COR-L47 (cell line): ENCODE measurements at regions not wholly inside any gene's neighbourhood (a gene's known extent, or its start where the extent isn't known, plus 50 kb on each side); places are given as distances from the start of the nearest gene placed in this dataset.

Experiments used
- DNase-seq: peaks from one replicate; lab custom pipeline; 2025; lab: John Stamatoyannopoulos, UW

GRCh38 chr1:34478515-34479076 is 276.3 kb upstream of the GJB5 start:
- no peak for DNase-seq

DNA sequence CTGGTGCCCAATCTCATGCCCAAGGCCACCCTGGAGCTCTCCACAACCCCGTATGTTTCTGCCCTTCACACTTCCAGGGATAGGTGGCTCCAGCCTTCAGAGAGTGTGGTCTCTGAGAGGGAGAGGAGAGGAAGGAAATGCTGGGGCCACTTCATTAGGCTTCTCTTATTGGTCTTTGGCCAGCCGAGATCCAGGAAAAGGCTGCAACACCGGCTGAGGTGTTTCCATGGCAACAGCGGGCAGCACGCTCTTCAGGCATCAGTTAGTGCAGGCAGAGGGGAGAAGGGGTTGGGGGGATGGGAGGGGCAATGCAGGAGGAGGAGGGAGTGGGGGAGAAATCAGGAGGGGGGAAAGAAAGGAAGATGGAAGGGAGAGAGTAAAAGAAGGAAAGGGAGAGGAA is 275.1 kb upstream of the GJB5 start:
- peak; percentile 80 for DNase-seq

DNA sequence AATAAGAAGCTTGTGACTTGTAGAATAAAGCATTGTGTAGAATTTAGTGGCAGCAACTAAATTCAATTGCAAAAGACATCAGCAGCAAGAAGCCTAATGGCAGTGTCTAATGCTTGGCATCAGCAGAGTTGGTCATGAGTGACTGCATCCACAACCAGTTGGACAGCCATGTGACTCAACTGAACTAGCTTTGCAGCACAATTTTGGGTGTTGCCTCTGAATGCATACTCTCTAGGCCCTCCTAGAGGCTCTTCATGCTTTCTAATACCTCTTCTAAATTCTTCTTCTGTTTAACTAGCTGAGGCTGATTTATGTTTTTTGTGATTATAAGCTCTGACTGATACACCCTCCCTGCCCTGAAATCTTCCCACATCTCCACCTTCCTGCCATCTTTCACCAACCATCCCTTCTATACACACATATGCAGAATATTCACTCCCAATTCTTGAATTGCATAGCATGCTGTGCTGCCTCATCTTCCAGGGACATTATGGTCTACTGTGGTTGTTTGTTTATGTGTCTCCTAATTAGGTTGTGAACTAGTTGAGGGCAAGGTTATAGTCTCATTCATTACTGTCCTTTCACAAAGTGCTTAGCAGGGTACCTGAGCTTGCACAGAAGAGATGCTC is 266.7 kb upstream of the GJB5 start:
- DNase-seq, result no peak

- no peak for DNase-seq
Measured at GRCh38 chr1:34500451-34500850, 254.4 kb upstream of the GJB5 start.

DNA sequence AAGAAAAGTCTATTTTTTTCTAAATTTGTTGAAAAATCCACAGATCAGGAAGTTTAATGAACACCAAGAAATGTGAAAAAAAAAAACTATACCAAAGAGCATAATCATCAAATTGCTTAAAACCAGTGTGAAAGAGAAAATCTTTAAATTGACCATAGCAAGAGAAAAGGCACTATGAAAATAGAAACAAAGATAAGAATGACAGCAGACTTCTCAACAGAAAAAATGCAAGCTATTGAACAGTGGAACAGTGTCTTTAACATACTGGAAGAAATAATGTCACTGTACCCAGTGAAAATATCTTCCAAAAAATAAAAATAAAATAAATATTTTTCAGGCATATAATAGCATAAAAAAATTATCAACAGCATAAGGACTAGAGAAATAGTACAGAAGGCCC is 243.0 kb upstream of the GJB5 start:
- no peak for DNase-seq

- no peak for DNase-seq
Measured at GRCh38 chr1:34518146-34518699, 236.6 kb upstream of the GJB5 start.

GRCh38 chr1:34520111-34520510 is 234.7 kb upstream of the GJB5 start:
- peak; percentile 11 for DNase-seq

DNA sequence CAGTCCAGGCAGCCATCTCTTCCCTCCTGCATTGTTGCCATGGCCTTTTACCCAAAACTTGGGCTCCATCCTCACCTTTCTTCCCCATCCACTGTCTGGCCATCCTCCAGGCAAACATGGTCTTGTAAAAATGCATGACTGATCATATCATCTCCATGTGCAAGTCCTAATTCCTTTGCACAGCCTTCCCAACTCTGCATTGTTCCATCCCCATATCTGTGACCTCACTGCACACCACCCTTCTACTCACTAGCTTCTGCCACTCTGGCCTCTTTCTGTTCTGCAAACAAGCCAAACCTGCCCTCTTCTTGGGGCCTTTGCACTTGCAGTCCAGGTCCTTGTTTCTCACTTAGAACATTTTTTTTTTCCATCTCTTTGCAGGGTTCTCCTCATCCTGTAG is 230.1 kb upstream of the GJB5 start:
- no peak for DNase-seq

DNA sequence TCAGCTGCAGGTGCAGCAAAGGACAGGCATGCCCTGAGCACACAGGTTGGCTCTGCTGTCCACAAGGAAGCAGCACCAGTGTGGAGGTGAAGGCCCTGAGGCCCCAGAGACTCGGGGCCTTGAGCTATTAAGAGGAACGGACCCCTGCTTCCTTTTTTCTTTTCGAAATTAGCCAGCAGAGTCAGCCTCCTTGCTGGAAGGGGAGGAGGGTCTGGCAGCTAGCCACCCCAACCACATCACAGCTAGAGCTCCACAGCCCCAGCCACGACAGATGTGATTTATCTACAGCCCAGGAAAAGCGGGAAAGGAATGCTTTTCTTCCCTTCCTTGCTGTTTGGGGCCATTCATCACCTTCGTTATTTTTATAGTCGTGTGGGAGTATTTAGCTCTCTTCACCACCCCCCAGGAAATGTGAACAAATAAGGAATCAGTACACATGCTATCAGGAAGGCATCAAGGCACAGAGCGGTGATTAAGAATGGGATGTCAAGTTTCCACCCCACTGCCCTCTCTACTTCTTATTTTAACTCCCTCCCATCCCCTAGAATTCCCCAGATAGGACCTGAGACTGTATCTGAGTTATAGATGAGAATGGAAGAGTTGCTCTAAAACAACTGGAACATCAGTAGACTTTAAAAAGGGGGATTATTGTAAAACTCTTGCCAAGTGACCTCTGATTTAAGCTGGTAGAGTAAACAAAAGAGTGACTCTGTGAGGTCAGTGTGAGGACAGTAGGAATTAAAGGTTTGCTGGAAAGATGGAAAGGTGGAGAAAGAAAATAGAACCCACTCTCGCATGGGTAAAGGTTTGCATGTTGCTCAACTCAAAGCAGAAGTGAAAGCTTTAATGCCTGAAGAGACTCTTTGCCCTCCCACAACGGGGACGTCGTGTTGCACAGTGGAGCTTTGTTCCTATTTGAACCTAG is 224.7 kb upstream of the GJB5 start:
- no peak for DNase-seq

- no peak for DNase-seq
Measured at GRCh38 chr1:34532113-34532512, 222.7 kb upstream of the GJB5 start.

DNA sequence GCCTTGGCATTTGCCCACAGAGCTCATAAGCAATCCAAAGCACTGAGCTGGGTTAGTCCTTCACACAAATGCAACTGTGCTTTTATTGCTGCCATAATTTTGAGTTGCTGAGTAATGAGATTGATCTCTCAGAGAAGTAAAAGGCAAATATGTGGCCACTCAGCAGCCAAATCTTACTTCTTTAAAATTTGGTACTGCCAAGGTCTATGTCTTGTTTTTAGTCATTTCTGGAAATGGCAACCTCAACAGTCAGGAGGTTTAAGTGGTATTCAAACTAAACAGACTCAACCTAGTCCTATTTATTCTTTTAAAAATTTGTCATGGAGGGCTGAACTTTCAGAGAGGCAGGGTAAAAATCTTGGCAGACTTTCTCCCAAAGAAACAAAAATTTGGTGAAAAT is 216.4 kb upstream of the GJB5 start:
- no peak for DNase-seq

GRCh38 chr1:34547046-34547674 is 207.7 kb upstream of the GJB5 start:
- no peak for DNase-seq

- DNase-seq, result peak; percentile 7
Measured at GRCh38 chr1:34549199-34549598, 205.6 kb upstream of the GJB5 start.

GRCh38 chr1:34578306-34578705 is 176.5 kb upstream of the GJB5 start:
- no peak for DNase-seq

DNA sequence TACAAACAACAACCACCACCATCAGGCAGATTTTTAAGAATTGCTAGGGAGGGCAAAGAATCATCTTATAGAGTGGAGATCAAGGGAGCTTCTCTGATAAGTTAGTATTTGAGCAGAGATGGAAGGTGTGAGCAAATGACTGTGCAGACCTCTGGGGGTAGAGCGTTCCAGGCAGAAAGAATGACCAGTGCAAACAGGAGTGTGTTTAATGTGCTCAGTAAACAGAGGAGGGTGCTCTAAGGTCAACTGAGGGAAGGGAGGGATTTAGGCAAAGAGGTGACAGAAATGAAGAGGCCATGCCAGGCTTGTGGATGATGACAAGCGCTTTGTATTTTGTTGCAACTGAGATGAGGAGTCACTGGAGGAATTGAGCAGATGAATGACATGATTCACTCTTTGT is 172.5 kb upstream of the GJB5 start:
- DNase-seq, result no peak

GRCh38 chr1:34587761-34588160 is 167.1 kb upstream of the GJB5 start:
- DNase-seq, result no peak

DNA sequence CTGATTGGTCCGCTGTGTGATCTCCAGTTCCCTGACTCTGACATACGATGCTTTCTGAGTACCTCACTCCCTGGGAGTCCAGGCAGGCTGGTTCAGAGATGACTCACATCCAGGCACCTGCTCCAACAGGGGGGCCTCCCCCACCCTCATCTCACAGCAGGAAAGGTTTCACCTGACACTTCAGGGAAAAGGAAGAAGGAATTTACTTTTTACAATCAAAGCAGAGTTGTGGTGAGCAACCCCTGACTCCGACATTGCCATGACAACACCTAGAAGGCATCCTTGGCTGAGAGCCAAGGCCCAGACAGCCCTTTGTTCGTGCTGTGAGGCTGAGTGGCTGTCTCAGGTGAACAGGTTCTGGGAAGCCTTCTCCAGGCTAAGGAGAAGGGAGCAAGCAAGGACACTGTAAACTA is 164.6 kb upstream of the GJB5 start:
- peak; percentile 96 for DNase-seq

- DNase-seq, result no peak
Measured at GRCh38 chr1:34591751-34592629, 162.9 kb upstream of the GJB5 start.

GRCh38 chr1:34597877-34598514 is 156.9 kb upstream of the GJB5 start:
- DNase-seq, result peak; percentile 80

GRCh38 chr1:34602907-34603306 is 151.9 kb upstream of the GJB5 start:
- DNase-seq, result no peak

GRCh38 chr1:34603594-34603993 is 151.3 kb upstream of the GJB5 start:
- DNase-seq, result peak; percentile 11
